GM12878 (cell line): ENCODE measurements at regions not wholly inside any gene's neighbourhood (a gene's known extent, or its start where the extent isn't known, plus 50 kb on each side); places are given as distances from the start of the nearest gene placed in this dataset.

Experiments used
- CBFB ChIP-seq: IDR thresholded peaks from 2 replicates; pipeline ENCODE4 v1.6.1; 2016; ENCODE audit warnings: antibody characterized with exemption, low read depth
- CHD4 ChIP-seq: fragments of 200-600 bp; sonication (generic); IDR thresholded peaks from 2 replicates; pipeline ENCODE4 v1.6.1; 2016; ENCODE audit warnings: mild to moderate bottlenecking
- CTCF ChIP-seq, 3 experiments: IDR thresholded peaks in 2 of 3; conservative IDR thresholded peaks in 1 of 3; 2 replicates each; pipeline ENCODE4 v1.5.1; 2011; ENCODE audit warnings: low read depth in 3 of 3, low read length in 3 of 3, mild to moderate bottlenecking in 3 of 3, control low read depth in 2 of 3, moderate library complexity in 2 of 3, inconsistent platforms in 1 of 3, mixed read lengths in 1 of 3; ENCODE audit not compliant: control insufficient read depth in 2 of 3, insufficient read depth in 1 of 3; ENCODE audit errors: extremely low read depth in 1 of 3
- E4F1 ChIP-seq: fragments of 450-650 bp; IDR thresholded peaks from 2 replicates; pipeline ENCODE4 v1.6.1; 2018; ENCODE audit warnings: borderline replicate concordance, mild to moderate bottlenecking; ENCODE audit not compliant: partially characterized antibody
- EZH2 ChIP-seq: IDR thresholded peaks from 2 replicates; pipeline ENCODE4 v1.6.1; 2012; ENCODE audit warnings: low read depth, mild to moderate bottlenecking, control low read depth, inconsistent platforms, low read length, borderline replicate concordance; ENCODE audit not compliant: control insufficient read depth
- HCFC1 ChIP-seq: fragments of 150-350 bp; IDR thresholded peaks from 2 replicates; pipeline ENCODE4 v1.6.1; 2014; ENCODE audit warnings: low read length
- HDAC6 ChIP-seq: fragments of 200-600 bp; sonication (generic); IDR thresholded peaks from one replicate; pipeline ENCODE4 v1.8.0; 2017; ENCODE audit warnings: antibody characterized with exemption; ENCODE audit not compliant: unreplicated experiment
- JUNB ChIP-seq: IDR thresholded peaks from 2 replicates; pipeline ENCODE4 v1.6.1; 2016; ENCODE audit warnings: antibody characterized with exemption, mild to moderate bottlenecking
- NR2F1 ChIP-seq: fragments of 450-650 bp; conservative IDR thresholded peaks from 2 replicates; pipeline ENCODE4 v1.6.1; 2017; ENCODE audit warnings: mild to moderate bottlenecking
- POLR2A ChIP-seq: IDR thresholded peaks from 2 replicates; pipeline ENCODE4 v1.6.1; 2011; ENCODE audit warnings: low read depth, mild to moderate bottlenecking, low read length
- POLR2AphosphoS5 ChIP-seq: IDR thresholded peaks from 2 replicates; pipeline ENCODE4 v1.6.1; 2011; ENCODE audit warnings: mild to moderate bottlenecking, low read length, inconsistent platforms
- RBBP5 ChIP-seq: fragments of 200-600 bp; sonication (generic); conservative IDR thresholded peaks from 2 replicates; pipeline ENCODE4 v1.6.1; 2016
- SIN3A ChIP-seq: IDR thresholded peaks from 2 replicates; pipeline ENCODE4 v1.6.1; 2012; ENCODE audit warnings: low read depth, low read length, improper control_type of control experiment
- YY1 ChIP-seq: IDR thresholded peaks from 2 replicates; pipeline ENCODE4 v1.6.1; 2011; ENCODE audit warnings: low read depth, mild to moderate bottlenecking, low read length

- TF ChIP-seq RBBP5 (no peak), POLR2A (no peak), POLR2AphosphoS5 (no peak), HDAC6 (no peak), CTCF (IDR thresholded peaks at IDR 0.05 in 2 of 3, conservative IDR thresholded peaks at IDR 0.05 in 1 of 3; ENCODE audit: control insufficient read depth in 2 of 3, extremely low read depth in 1 of 3, insufficient read depth in 1 of 3, low read depth in 3 of 3, low read length in 3 of 3) (no peak), SIN3A (no peak), EZH2 (no peak), CBFB (no peak), HCFC1 (no peak), CHD4 (no peak), JUNB (no peak), E4F1 (no peak), YY1 (no peak), NR2F1 (no peak)
These were observed 133.7 kb upstream of the MAP1LC3B2 start for GRCh38 chr12:116425256-116426193.
